Esophagus muscularis mucosa (tissue), 4 donors: ENCODE measurements at regions not wholly inside any gene's neighbourhood (a gene's known extent, or its start where the extent isn't known, plus 50 kb on each side); places are given as distances from the start of the nearest gene placed in this dataset.

ENCODE experiments used
- EP300 ChIP-seq: sonication (generic); formaldehyde crosslinking; IDR thresholded peaks from one replicate; pipeline ENCODE4 v1.6.1; 2017; ENCODE audit warnings: antibody characterized with exemption
- POLR2A ChIP-seq: fragments of 450-650 bp; IDR thresholded peaks from one replicate; pipeline ENCODE4 v1.6.1; 2017; ENCODE audit warnings: antibody characterized with exemption, moderate library complexity, mild to moderate bottlenecking, low read depth
- TF ChIP-seq, protein P1 (sequence below), 3 experiments: fragments of 200-600 bp in 2 of 3; fragments of 450-650 bp in 1 of 3; sonication (generic) in 2 of 3; IDR thresholded peaks; one replicate each; pipeline ENCODE4 v1.5.1; 2017 to 2019; ENCODE audit warnings: antibody characterized with exemption in 3 of 3, mild to moderate bottlenecking in 2 of 3, moderate library complexity in 1 of 3

- TF ChIP-seq, protein P1, sequence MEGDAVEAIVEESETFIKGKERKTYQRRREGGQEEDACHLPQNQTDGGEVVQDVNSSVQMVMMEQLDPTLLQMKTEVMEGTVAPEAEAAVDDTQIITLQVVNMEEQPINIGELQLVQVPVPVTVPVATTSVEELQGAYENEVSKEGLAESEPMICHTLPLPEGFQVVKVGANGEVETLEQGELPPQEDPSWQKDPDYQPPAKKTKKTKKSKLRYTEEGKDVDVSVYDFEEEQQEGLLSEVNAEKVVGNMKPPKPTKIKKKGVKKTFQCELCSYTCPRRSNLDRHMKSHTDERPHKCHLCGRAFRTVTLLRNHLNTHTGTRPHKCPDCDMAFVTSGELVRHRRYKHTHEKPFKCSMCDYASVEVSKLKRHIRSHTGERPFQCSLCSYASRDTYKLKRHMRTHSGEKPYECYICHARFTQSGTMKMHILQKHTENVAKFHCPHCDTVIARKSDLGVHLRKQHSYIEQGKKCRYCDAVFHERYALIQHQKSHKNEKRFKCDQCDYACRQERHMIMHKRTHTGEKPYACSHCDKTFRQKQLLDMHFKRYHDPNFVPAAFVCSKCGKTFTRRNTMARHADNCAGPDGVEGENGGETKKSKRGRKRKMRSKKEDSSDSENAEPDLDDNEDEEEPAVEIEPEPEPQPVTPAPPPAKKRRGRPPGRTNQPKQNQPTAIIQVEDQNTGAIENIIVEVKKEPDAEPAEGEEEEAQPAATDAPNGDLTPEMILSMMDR (IDR thresholded peaks at IDR 0.05) = no peak
- TF ChIP-seq EP300 = no peak
- TF ChIP-seq POLR2A = no peak
Observed at GRCh38 chr15:96058103-96058851, 272.2 kb upstream of the NR2F2 start.
